GM19438 (cell line): ENCODE measurements at regions not wholly inside any gene's neighbourhood (a gene's known extent, or its start where the extent isn't known, plus 50 kb on each side); places are given as distances from the start of the nearest gene placed in this dataset.

Experiments used
- ATAC-seq: cut with Tn5 transposase; IDR thresholded peaks from one replicate; pipeline ENCODE4 v1.9.1; 2021; ENCODE audit warnings: low read depth; ENCODE audit not compliant: unreplicated experiment

- no peak for ATAC-seq
Observed at GRCh38 chr9:107386396-107386795, 103.2 kb downstream of the KLF4 start.
